ENCODE measurements at regions not wholly inside any gene's neighbourhood (a gene's known extent, or its start where the extent isn't known, plus 50 kb on each side); places are given as distances from the start of the nearest gene placed in this dataset.
A peak's percentile ranks its signal among the peaks of the same experiment; 100 is the strongest.

GRCh38 chr4:137293281-137293680 is 239.0 kb downstream of the PCDH18 start:
- Histone ChIP-seq H3K4me3 (no peak overlapping the region), H3K36me3 (no peaks in the 10 kb centered on the region), H3K9me3 (no peaks in the 10 kb centered on the region), H3K27me3 (no peaks in the 10 kb centered on the region)
- DNase-seq = no peak

GRCh38 chr4:137283737-137284136 is 248.6 kb downstream of the PCDH18 start:
- H3K4me3 ChIP-seq = no peak overlapping the region
- no peaks in the 10 kb centered on the region for H3K9me3 ChIP-seq
- H3K27me3 ChIP-seq = no peaks in the 10 kb centered on the region
- no peaks in the 10 kb centered on the region for H3K36me3 ChIP-seq
- no peak for DNase-seq

- H3K36me3 ChIP-seq = no peaks in the 10 kb centered on the region
- no peaks in the 10 kb centered on the region for H3K27me3 ChIP-seq
- DNase-seq = no peak
- no peak overlapping the region for H3K4me3 ChIP-seq
- H3K9me3 ChIP-seq = no peaks in the 10 kb centered on the region
Observed at GRCh38 chr4:137278431-137278830, 253.9 kb downstream of the PCDH18 start.

DNA sequence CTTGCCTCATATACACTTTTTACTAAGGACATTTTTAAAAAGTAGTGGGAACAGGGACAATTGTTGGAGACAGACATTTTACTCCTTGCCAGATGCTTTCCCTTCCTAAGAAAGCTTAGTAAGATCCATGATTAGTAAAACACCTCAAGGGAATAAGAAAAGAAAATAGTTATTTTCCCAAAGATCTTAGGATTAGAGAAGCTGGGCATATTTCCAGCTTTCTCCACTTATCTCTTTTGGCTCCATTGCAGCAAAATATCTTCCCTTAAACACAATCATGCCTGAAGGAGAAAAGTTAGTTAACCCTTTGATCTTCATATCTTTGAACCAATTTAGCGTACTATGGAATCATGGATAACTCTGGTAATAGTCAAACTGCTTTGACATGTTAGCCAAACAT is 257.9 kb downstream of the PCDH18 start:
- Histone ChIP-seq H3K27me3 (no peaks in the 10 kb centered on the region), H3K4me3 (no peak overlapping the region), H3K9me3 (0 out of 2 replicates have a peak, but pooled peaks cover 2% of the 10 kb centered on the region), H3K36me3 (no peaks in the 10 kb centered on the region)
- no peak for DNase-seq

DNA sequence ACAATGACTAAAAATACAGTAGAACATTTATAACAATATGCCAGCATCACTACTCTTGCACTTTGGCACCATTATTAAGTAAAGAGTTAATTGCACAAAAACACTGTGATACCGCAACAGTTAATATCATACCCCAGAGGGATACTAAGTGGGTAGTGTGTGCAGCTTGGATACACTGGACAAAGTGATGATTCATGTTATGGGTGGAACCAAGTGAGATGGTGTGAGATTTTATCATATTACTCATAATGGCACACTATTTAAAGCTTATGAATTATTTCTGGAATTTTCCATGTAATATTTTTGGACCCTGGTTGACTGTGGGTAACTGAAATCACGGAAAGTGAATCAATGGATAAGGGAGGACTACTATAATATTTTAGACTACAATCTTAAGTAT is 265.3 kb downstream of the PCDH18 start:
- Histone ChIP-seq H3K4me3 (no peak overlapping the region), H3K27me3 (no peaks in the 10 kb centered on the region)
- DNase-seq = no peak

GRCh38 chr4:137266511-137266910 is 265.8 kb downstream of the PCDH18 start:
- Histone ChIP-seq H3K27me3 (no peaks in the 10 kb centered on the region), H3K4me3 (no peak overlapping the region), H3K9me3 (0 out of 2 replicates have a peak, but pooled peaks cover 2% of the 10 kb centered on the region), H3K36me3 (no peaks in the 10 kb centered on the region)
- no peak for DNase-seq

More for the DNA sequence above, 265.3 kb downstream of the PCDH18 start:
- Histone ChIP-seq H3K36me3 (no peaks in the 10 kb centered on the region), H3K9me3 (0 out of 2 replicates have a peak, but pooled peaks cover 2% of the 10 kb centered on the region)

- DNase-seq = no peak
- Histone ChIP-seq H3K9me3 (no peaks in the 10 kb centered on the region), H3K36me3 (no peaks in the 10 kb centered on the region), H3K4me3 (no peak overlapping the region), H3K27me3 (no peaks in the 10 kb centered on the region)
Observed at GRCh38 chr4:137263206-137263605, 269.1 kb downstream of the PCDH18 start.

GRCh38 chr4:137253949-137254348 is 278.3 kb downstream of the PCDH18 start:
- DNase-seq = no peak
- Histone ChIP-seq H3K27me3 (no peaks in the 10 kb centered on the region), H3K4me3 (no peak overlapping the region), H3K9me3 (no peaks in the 10 kb centered on the region), H3K36me3 (no peaks in the 10 kb centered on the region)

GRCh38 chr4:137249112-137249511 is 283.2 kb downstream of the PCDH18 start:
- Histone ChIP-seq H3K36me3 (no peaks in the 10 kb centered on the region), H3K4me3 (no peak overlapping the region), H3K27me3 (no peaks in the 10 kb centered on the region), H3K9me3 (no peaks in the 10 kb centered on the region)
- no peak for DNase-seq

DNA sequence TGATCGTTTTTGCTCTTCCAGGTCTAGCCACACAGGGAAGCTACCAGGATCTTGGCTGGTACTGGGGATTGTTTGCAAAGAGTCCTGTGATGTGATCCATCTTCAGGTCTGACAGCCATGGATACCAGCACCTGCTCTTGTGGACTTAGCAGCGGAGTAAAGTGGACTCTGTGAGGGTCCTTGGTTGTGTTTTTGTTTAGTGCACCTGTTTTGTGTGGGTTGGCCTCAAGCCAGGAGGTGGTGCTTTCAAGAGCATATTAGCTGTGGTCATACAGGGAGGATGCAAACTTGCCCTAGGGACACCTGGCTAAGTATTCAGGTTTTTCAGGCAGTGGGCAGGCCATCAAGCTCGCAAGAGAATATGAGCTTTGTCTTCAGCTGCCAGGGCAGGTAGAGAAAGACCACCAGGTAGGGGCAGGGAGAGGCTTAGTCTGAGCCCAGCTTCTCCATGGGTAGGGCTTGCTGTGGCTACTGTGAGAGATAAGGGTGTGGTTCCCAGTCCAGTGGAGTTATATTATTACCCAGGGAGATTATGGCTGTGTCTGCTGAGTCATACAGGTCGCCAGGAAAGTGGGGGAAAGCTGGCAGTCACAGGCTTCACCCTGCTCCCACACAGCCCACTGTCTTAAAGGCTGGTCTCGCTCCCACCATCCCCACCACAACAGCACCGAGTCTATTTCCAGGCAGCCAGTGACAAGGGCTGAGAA is 293.7 kb downstream of the PCDH18 start:
- Histone ChIP-seq H3K27me3 (no peaks in the 10 kb centered on the region), H3K36me3 (no peaks in the 10 kb centered on the region), H3K4me3 (no peak overlapping the region), H3K9me3 (no peaks in the 10 kb centered on the region)
- DNase-seq = no peak

- H3K27me3 ChIP-seq = no peaks in the 10 kb centered on the region
- H3K4me3 ChIP-seq = no peak overlapping the region
- no peak for DNase-seq
- H3K9me3 ChIP-seq = no peaks in the 10 kb centered on the region
- H3K36me3 ChIP-seq = no peaks in the 10 kb centered on the region
Observed at GRCh38 chr4:137226900-137227299, 305.4 kb downstream of the PCDH18 start.

DNA sequence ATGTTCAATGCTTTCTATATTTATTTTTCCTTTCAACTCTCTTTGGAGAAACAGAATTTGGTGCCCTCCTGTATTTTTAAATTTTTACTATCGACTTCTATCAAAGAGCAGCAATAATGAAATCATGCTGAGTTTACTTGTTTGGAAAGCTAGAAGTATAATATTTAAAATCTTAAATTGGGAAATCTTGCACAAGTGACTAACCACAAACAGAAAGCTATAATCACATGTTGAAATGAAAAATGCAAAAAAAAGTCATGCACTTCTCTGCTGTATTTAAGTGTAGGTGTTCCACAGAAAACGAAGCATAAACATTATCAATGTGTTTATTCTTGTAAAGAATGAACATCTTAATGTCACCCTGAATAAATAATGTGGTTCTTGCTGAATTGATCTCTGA is 306.1 kb downstream of the PCDH18 start:
- DNase-seq = no peak

GRCh38 chr4:137213372-137214173 is 318.7 kb downstream of the PCDH18 start:
- H3K36me3 ChIP-seq = no peaks in the 10 kb centered on the region
- no peak overlapping the region for H3K4me3 ChIP-seq
- H3K9me3 ChIP-seq = no peaks in the 10 kb centered on the region
- no peak for DNase-seq
- no peaks in the 10 kb centered on the region for H3K27me3 ChIP-seq

More for the DNA sequence above, 306.1 kb downstream of the PCDH18 start:
- Histone ChIP-seq H3K27me3 (no peaks in the 10 kb centered on the region), H3K9me3 (no peaks in the 10 kb centered on the region), H3K4me3 (no peak overlapping the region), H3K36me3 (no peaks in the 10 kb centered on the region)

DNA sequence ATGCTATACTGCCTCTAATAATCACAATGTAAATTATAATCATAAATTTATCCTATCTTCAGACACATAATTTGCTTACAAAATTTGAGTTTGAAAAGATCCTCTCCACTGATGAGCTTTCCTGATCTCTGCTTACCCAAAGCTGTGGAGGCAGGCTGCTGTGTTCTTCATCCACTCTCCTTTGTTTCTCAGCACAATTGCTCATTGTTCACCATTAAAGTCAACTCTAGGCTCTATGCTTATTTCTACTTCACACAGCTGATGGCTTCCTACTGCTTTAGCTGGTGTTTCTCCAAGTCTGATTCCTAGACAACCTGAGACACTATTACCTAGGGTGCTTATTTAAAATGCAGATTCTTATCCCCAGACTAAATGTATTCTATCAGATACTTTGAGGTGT is 319.7 kb downstream of the PCDH18 start:
- Histone ChIP-seq H3K27me3 (no peaks in the 10 kb centered on the region), H3K36me3 (no peaks in the 10 kb centered on the region), H3K9me3 (no peaks in the 10 kb centered on the region), H3K4me3 (no peak overlapping the region)
- no peak for DNase-seq

GRCh38 chr4:137209240-137209639 is 323.1 kb downstream of the PCDH18 start:
- DNase-seq = no peak
- no peaks in the 10 kb centered on the region for H3K9me3 ChIP-seq
- H3K36me3 ChIP-seq = no peaks in the 10 kb centered on the region
- H3K4me3 ChIP-seq = no peak overlapping the region
- H3K27me3 ChIP-seq = no peaks in the 10 kb centered on the region

DNA sequence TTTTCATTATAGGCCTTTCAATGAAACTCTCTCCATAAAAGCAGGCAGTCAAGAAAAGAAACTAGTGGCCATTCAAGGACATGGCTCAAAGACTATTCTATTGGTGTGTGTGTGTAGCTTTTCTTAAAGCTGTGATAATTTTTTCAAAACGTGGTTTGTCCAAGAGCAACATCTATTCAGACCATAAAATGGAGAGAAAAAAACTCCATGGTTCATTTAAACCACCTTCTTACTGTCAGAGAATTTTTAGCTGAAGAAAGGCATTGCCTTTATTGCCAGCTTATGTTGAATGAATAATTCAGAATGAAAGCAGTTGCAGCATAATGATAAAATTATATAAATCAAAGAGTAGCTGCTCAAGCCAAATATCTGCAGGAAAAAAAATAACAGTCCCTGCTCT is 325.5 kb downstream of the PCDH18 start:
- H3K9me3 ChIP-seq = no peaks in the 10 kb centered on the region
- H3K36me3 ChIP-seq = no peaks in the 10 kb centered on the region
- no peak for DNase-seq
- H3K27me3 ChIP-seq = no peaks in the 10 kb centered on the region
- no peak overlapping the region for H3K4me3 ChIP-seq

GRCh38 chr4:137203601-137204000 is 328.7 kb downstream of the PCDH18 start:
- no peak overlapping the region for H3K4me3 ChIP-seq
- H3K9me3 ChIP-seq = no peaks in the 10 kb centered on the region
- H3K27me3 ChIP-seq = no peaks in the 10 kb centered on the region
- no peaks in the 10 kb centered on the region for H3K36me3 ChIP-seq
- DNase-seq = peak; percentile 0

DNA sequence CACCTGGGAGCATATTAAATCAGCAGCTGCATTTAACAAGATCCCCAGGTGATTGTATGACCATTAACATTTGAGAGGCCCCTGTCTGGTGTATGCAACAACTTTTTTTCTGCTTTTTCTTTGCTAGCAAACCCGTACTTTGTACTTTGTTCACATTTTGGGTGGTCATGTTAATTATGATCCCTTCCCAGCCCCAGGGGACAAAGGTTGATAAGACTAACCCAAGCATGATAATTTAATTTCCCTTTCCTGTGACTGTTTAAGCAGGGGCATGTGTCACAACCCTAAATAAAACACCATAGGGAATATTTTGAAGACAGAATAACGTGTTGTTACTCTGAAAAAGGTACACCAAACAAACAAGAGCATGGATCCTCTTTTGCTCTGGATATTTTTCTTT is 332.0 kb downstream of the PCDH18 start:
- DNase-seq = no peak
- Histone ChIP-seq H3K36me3 (no peaks in the 10 kb centered on the region), H3K27me3 (no peaks in the 10 kb centered on the region), H3K4me3 (no peak overlapping the region), H3K9me3 (no peaks in the 10 kb centered on the region)

Data from MG63 (cell line).